Neural cell (in vitro differentiated cells): ENCODE measurements at regions not wholly inside any gene's neighbourhood (a gene's known extent, or its start where the extent isn't known, plus 50 kb on each side); places are given as distances from the start of the nearest gene placed in this dataset.

ENCODE experiments used
- H2AFZ ChIP-seq: fragments of 200-600, 300-800 bp; sonication (generic), shearing (Covaris generic); 2 replicates; pipeline ENCODE4 v1.6.0; 2014; ENCODE audit warnings: low read depth, mild to moderate bottlenecking, antibody characterized with exemption, low read length, moderate library complexity
- H3F3A ChIP-seq: fragments of 200-600 bp; shearing (Covaris generic); 2 replicates; pipeline ENCODE4 v1.6.1; 2016; ENCODE audit warnings: mild to moderate bottlenecking, moderate library complexity, mixed read lengths, antibody characterized with exemption, low read length; ENCODE audit not compliant: insufficient read depth, poor library complexity, severe bottlenecking
- H3K27ac ChIP-seq: fragments of 200-600, 300-800 bp; sonication (generic), shearing (Covaris generic); 2 replicates; pipeline ENCODE4 v1.5.1; 2014; ENCODE audit warnings: mild to moderate bottlenecking, low read length, moderate library complexity
- H3K27me3 ChIP-seq: fragments of 300-800, 200-600 bp; sonication (generic), shearing (Covaris generic); 2 replicates; pipeline ENCODE4 v1.6.0; 2014; ENCODE audit warnings: mild to moderate bottlenecking, low read depth, low read length, moderate library complexity; ENCODE audit not compliant: insufficient read depth
- H3K36me3 ChIP-seq: fragments of 300-800, 200-600 bp; sonication (generic), shearing (Covaris generic); 2 replicates; pipeline ENCODE4 v1.5.1; 2014; ENCODE audit warnings: mild to moderate bottlenecking, antibody characterized with exemption, low read length, moderate library complexity; ENCODE audit not compliant: insufficient read depth
- H3K4me2 ChIP-seq: fragments of 300-800, 200-600 bp; sonication (generic), shearing (Covaris generic); 2 replicates; pipeline ENCODE4 v1.6.0; 2014; ENCODE audit warnings: mild to moderate bottlenecking, low read length
- H3K4me3 ChIP-seq: fragments of 300-800, 200-600 bp; sonication (generic), shearing (Covaris generic); 2 replicates; pipeline ENCODE4 v1.5.1; 2014; ENCODE audit warnings: mild to moderate bottlenecking, low read length, moderate library complexity
- H3K79me2 ChIP-seq: fragments of 200-600 bp; shearing (Covaris generic); replicated peaks from 2 replicates; pipeline ENCODE4 v1.6.0; 2014; ENCODE audit warnings: mild to moderate bottlenecking, low read length, moderate library complexity; ENCODE audit not compliant: insufficient read depth
- H3K9ac ChIP-seq: fragments of 300-800, 200-600 bp; sonication (generic), shearing (Covaris generic); 2 replicates; pipeline ENCODE4 v1.6.1; 2016; ENCODE audit warnings: mild to moderate bottlenecking, low read length, mixed read lengths
- H3K9me2 ChIP-seq: fragments of 200-600 bp; shearing (Covaris generic); 2 replicates; pipeline ENCODE4 v1.6.1; 2016; ENCODE audit warnings: mild to moderate bottlenecking, low read length, mixed read lengths; ENCODE audit not compliant: insufficient read depth
- H3K9me3 ChIP-seq: fragments of 200-600, 300-800 bp; sonication (generic), shearing (Covaris generic); 2 replicates; pipeline ENCODE4 v1.6.1; 2016; ENCODE audit warnings: mild to moderate bottlenecking, mixed run types, low read length, moderate library complexity, mixed read lengths
- H4K20me1 ChIP-seq: fragments of 200-600 bp; shearing (Covaris generic); 2 replicates; pipeline ENCODE4 v1.6.1; 2016; ENCODE audit warnings: mild to moderate bottlenecking, mixed run types; ENCODE audit not compliant: insufficient read depth
- CTCF ChIP-seq: fragments of 450-650 bp; IDR thresholded peaks from 2 replicates; pipeline ENCODE4 v1.5.1; 2014; ENCODE audit warnings: antibody characterized with exemption, mild to moderate bottlenecking, moderate library complexity; ENCODE audit not compliant: poor library complexity, severe bottlenecking
- EP300 ChIP-seq: fragments of 450-650 bp; conservative IDR thresholded peaks from 2 replicates; pipeline ENCODE4 v1.6.1; 2014; ENCODE audit warnings: antibody characterized with exemption, mild to moderate bottlenecking, moderate library complexity; ENCODE audit not compliant: poor library complexity, severe bottlenecking
- EZH2 ChIP-seq: fragments of 200-600, 300-800 bp; shearing (Covaris generic), sonication (generic); IDR thresholded peaks from 2 replicates; pipeline ENCODE4 v1.6.1; 2014; ENCODE audit warnings: antibody characterized with exemption, low read length, borderline replicate concordance, mild to moderate bottlenecking; ENCODE audit not compliant: insufficient read depth, poor library complexity, severe bottlenecking
- MXI1 ChIP-seq: fragments of 450-650 bp; conservative IDR thresholded peaks from 2 replicates; pipeline ENCODE4 v1.6.1; 2014; ENCODE audit warnings: antibody characterized with exemption, mild to moderate bottlenecking; ENCODE audit not compliant: poor library complexity, severe bottlenecking
- POLR2AphosphoS5 ChIP-seq: IDR thresholded peaks from 2 replicates; pipeline ENCODE4 v1.6.1; 2012
- RAD21 ChIP-seq: fragments of 450-650 bp; conservative IDR thresholded peaks from 2 replicates; pipeline ENCODE4 v1.6.1; 2014; ENCODE audit warnings: antibody characterized with exemption, mild to moderate bottlenecking, moderate library complexity
- REST ChIP-seq: IDR thresholded peaks from 2 replicates; pipeline ENCODE4 v1.6.1; 2012; ENCODE audit warnings: borderline replicate concordance
- SMC3 ChIP-seq: fragments of 450-650 bp; conservative IDR thresholded peaks from 2 replicates; pipeline ENCODE4 v1.6.1; 2014; ENCODE audit warnings: antibody characterized with exemption, mild to moderate bottlenecking, moderate library complexity; ENCODE audit not compliant: poor library complexity
- TAF1 ChIP-seq: IDR thresholded peaks from 2 replicates; pipeline ENCODE4 v1.6.1; 2012; ENCODE audit warnings: low read depth

GRCh38 chr22:48198489-48199459 lies 1436.3 kb downstream of the TBC1D22A start:
- no peaks in the 10 kb centered on the region for H3F3A ChIP-seq
- H4K20me1 ChIP-seq: no peaks in the 10 kb centered on the region
- H3K4me2 ChIP-seq: no peak overlapping the region
- no peaks in the 10 kb centered on the region for H3K27me3 ChIP-seq
- no peaks in the 10 kb centered on the region for H3K9me2 ChIP-seq
- H3K9me3 ChIP-seq: no peaks in the 10 kb centered on the region
- H2AFZ ChIP-seq: no peak overlapping the region
- no peaks in the 10 kb centered on the region for H3K79me2 ChIP-seq
- no peak overlapping the region for H3K27ac ChIP-seq
- H3K36me3 ChIP-seq: no peaks in the 10 kb centered on the region
- no peak overlapping the region for H3K9ac ChIP-seq
- TF ChIP-seq REST (no peak), EP300 (no peak), POLR2AphosphoS5 (no peak), TAF1 (no peak), CTCF (no peak), SMC3 (no peak), MXI1 (no peak), EZH2 (no peak), RAD21 (no peak)
- no peak overlapping the region for H3K4me3 ChIP-seq

GRCh38 chr22:48197189-48197690 lies 1434.8 kb downstream of the TBC1D22A start:
- Histone ChIP-seq H3K4me3 (no peak overlapping the region), H2AFZ (no peak overlapping the region), H3F3A (no peaks in the 10 kb centered on the region), H3K79me2 (no peaks in the 10 kb centered on the region), H3K9me2 (no peaks in the 10 kb centered on the region), H3K4me2 (no peak overlapping the region), H3K36me3 (no peaks in the 10 kb centered on the region), H3K9ac (no peak overlapping the region), H3K9me3 (no peaks in the 10 kb centered on the region), H3K27ac (no peak overlapping the region), H4K20me1 (no peaks in the 10 kb centered on the region), H3K27me3 (no peaks in the 10 kb centered on the region)
- TF ChIP-seq REST: no peak
- no peak for TF ChIP-seq MXI1
- TF ChIP-seq SMC3: no peak
- TF ChIP-seq POLR2AphosphoS5: no peak
- no peak for TF ChIP-seq TAF1
- no peak for TF ChIP-seq EZH2
- no peak for TF ChIP-seq RAD21
- TF ChIP-seq EP300: no peak
- no peak for TF ChIP-seq CTCF
